ENCODE measurements at regions not wholly inside any gene's neighbourhood (a gene's known extent, or its start where the extent isn't known, plus 50 kb on each side); places are given as distances from the start of the nearest gene placed in this dataset.

DNA sequence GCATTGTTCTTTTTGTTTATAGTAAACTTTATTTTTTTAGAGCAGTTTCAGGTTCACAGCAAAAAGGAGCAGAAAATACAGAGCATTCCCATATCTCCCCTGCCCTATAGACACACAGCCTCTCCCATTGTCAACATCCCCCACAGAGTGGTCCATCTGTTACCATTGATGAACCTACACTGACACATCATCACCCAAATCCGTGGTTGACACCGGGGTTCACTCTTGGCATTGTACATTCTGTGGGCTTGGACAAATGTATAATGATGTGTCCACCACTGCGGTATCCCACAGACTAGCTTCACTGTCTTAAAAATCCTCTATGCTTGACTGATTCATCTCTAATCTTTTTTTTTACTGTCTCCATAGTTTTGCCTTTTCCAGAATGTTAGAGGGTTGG lies 120.7 kb upstream of the SPATA31C2 start:
- TF ChIP-seq CREB1 (CRISPR knock-in tag; IDR thresholded peaks at IDR 0.05; ENCODE audit: low read depth) (no peak), STAT1 (IDR thresholded peaks at IDR 0.05; ENCODE audit: unreplicated experiment) (no peak), NANOG (IDR thresholded peaks at IDR 0.05; ENCODE audit: borderline replicate concordance) (no peak), JUNB (IDR thresholded peaks at IDR 0.05; ENCODE audit: unreplicated experiment) (no peak), ZNF114 (CRISPR knock-in tag; IDR thresholded peaks at IDR 0.05) (no peak), EZH2 (IDR thresholded peaks at IDR 0.05; ENCODE audit: low read depth, unreplicated experiment) (no peak), ZNF331 (CRISPR knock-in tag; IDR thresholded peaks at IDR 0.05; ENCODE audit: low read depth) (no peak), EZH2phosphoT487 (IDR thresholded peaks at IDR 0.05; ENCODE audit: unreplicated experiment) (no peak), POLR2AphosphoS5 (IDR thresholded peaks at IDR 0.05; ENCODE audit: low read depth) (no peak)
- TF ChIP-seq, protein P1, sequence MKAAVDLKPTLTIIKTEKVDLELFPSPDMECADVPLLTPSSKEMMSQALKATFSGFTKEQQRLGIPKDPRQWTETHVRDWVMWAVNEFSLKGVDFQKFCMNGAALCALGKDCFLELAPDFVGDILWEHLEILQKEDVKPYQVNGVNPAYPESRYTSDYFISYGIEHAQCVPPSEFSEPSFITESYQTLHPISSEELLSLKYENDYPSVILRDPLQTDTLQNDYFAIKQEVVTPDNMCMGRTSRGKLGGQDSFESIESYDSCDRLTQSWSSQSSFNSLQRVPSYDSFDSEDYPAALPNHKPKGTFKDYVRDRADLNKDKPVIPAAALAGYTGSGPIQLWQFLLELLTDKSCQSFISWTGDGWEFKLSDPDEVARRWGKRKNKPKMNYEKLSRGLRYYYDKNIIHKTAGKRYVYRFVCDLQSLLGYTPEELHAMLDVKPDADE (IDR thresholded peaks at IDR 0.05): no peak
- TF ChIP-seq, protein P2, sequence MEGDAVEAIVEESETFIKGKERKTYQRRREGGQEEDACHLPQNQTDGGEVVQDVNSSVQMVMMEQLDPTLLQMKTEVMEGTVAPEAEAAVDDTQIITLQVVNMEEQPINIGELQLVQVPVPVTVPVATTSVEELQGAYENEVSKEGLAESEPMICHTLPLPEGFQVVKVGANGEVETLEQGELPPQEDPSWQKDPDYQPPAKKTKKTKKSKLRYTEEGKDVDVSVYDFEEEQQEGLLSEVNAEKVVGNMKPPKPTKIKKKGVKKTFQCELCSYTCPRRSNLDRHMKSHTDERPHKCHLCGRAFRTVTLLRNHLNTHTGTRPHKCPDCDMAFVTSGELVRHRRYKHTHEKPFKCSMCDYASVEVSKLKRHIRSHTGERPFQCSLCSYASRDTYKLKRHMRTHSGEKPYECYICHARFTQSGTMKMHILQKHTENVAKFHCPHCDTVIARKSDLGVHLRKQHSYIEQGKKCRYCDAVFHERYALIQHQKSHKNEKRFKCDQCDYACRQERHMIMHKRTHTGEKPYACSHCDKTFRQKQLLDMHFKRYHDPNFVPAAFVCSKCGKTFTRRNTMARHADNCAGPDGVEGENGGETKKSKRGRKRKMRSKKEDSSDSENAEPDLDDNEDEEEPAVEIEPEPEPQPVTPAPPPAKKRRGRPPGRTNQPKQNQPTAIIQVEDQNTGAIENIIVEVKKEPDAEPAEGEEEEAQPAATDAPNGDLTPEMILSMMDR (conservative IDR thresholded peaks at IDR 0.05; ENCODE audit: low read depth in 2 of 2): no peak
- TF ChIP-seq, protein P3, sequence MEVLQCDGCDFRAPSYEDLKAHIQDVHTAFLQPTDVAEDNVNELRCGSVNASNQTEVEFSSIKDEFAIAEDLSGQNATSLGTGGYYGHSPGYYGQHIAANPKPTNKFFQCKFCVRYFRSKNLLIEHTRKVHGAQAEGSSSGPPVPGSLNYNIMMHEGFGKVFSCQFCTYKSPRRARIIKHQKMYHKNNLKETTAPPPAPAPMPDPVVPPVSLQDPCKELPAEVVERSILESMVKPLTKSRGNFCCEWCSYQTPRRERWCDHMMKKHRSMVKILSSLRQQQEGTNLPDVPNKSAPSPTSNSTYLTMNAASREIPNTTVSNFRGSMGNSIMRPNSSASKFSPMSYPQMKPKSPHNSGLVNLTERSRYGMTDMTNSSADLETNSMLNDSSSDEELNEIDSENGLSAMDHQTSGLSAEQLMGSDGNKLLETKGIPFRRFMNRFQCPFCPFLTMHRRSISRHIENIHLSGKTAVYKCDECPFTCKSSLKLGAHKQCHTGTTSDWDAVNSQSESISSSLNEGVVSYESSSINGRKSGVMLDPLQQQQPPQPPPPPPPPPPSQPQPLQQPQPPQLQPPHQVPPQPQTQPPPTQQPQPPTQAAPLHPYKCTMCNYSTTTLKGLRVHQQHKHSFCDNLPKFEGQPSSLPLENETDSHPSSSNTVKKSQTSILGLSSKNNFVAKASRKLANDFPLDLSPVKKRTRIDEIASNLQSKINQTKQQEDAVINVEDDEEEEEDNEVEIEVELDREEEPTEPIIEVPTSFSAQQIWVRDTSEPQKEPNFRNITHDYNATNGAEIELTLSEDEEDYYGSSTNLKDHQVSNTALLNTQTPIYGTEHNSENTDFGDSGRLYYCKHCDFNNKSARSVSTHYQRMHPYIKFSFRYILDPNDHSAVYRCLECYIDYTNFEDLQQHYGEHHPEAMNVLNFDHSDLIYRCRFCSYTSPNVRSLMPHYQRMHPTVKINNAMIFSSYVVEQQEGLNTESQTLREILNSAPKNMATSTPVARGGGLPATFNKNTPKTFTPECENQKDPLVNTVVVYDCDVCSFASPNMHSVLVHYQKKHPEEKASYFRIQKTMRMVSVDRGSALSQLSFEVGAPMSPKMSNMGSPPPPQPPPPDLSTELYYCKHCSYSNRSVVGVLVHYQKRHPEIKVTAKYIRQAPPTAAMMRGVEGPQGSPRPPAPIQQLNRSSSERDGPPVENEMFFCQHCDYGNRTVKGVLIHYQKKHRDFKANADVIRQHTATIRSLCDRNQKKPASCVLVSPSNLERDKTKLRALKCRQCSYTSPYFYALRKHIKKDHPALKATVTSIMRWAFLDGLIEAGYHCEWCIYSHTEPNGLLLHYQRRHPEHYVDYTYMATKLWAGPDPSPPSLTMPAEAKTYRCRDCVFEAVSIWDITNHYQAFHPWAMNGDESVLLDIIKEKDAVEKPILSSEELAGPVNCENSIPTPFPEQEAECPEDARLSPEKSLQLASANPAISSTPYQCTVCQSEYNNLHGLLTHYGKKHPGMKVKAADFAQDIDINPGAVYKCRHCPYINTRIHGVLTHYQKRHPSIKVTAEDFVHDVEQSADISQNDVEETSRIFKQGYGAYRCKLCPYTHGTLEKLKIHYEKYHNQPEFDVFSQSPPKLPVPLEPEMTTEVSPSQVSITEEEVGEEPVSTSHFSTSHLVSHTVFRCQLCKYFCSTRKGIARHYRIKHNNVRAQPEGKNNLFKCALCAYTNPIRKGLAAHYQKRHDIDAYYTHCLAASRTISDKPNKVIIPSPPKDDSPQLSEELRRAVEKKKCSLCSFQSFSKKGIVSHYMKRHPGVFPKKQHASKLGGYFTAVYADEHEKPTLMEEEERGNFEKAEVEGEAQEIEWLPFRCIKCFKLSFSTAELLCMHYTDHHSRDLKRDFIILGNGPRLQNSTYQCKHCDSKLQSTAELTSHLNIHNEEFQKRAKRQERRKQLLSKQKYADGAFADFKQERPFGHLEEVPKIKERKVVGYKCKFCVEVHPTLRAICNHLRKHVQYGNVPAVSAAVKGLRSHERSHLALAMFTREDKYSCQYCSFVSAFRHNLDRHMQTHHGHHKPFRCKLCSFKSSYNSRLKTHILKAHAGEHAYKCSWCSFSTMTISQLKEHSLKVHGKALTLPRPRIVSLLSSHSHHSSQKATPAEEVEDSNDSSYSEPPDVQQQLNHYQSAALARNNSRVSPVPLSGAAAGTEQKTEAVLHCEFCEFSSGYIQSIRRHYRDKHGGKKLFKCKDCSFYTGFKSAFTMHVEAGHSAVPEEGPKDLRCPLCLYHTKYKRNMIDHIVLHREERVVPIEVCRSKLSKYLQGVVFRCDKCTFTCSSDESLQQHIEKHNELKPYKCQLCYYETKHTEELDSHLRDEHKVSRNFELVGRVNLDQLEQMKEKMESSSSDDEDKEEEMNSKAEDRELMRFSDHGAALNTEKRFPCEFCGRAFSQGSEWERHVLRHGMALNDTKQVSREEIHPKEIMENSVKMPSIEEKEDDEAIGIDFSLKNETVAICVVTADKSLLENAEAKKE (CRISPR knock-in tag; IDR thresholded peaks at IDR 0.05): no peak
- TF ChIP-seq, protein P4, sequence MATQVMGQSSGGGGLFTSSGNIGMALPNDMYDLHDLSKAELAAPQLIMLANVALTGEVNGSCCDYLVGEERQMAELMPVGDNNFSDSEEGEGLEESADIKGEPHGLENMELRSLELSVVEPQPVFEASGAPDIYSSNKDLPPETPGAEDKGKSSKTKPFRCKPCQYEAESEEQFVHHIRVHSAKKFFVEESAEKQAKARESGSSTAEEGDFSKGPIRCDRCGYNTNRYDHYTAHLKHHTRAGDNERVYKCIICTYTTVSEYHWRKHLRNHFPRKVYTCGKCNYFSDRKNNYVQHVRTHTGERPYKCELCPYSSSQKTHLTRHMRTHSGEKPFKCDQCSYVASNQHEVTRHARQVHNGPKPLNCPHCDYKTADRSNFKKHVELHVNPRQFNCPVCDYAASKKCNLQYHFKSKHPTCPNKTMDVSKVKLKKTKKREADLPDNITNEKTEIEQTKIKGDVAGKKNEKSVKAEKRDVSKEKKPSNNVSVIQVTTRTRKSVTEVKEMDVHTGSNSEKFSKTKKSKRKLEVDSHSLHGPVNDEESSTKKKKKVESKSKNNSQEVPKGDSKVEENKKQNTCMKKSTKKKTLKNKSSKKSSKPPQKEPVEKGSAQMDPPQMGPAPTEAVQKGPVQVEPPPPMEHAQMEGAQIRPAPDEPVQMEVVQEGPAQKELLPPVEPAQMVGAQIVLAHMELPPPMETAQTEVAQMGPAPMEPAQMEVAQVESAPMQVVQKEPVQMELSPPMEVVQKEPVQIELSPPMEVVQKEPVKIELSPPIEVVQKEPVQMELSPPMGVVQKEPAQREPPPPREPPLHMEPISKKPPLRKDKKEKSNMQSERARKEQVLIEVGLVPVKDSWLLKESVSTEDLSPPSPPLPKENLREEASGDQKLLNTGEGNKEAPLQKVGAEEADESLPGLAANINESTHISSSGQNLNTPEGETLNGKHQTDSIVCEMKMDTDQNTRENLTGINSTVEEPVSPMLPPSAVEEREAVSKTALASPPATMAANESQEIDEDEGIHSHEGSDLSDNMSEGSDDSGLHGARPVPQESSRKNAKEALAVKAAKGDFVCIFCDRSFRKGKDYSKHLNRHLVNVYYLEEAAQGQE (IDR thresholded peaks at IDR 0.05; ENCODE audit: unreplicated experiment): no peak
- Histone ChIP-seq H3K9me2 (ENCODE audit: insufficient read depth) (peaks cover 9% of the 10 kb centered on the region; the same call in 1 of the 2 replicates), H3K4me2 (no peak overlapping the region), H3K27ac (ENCODE audit: low read depth) (no peak overlapping the region), H3K4me3 (no peak overlapping the region), H3K4me1 (ENCODE audit: insufficient read depth) (no peaks in the 10 kb centered on the region), H3F3A (replicated peaks; ENCODE audit: low read depth) (no peaks in the 10 kb centered on the region), H3K79me2 (replicated peaks; ENCODE audit: insufficient read depth) (no peaks in the 10 kb centered on the region), H3K27me3 (ENCODE audit: insufficient read depth) (no peaks in the 10 kb centered on the region), H3K36me3 (ENCODE audit: insufficient read depth) (no peaks in the 10 kb centered on the region), H4K20me1 (replicated peaks; ENCODE audit: insufficient read depth) (no peaks in the 10 kb centered on the region), H2AFZ (0 out of 2 replicates have a peak overlapping the region, but pooled peaks have one; percentile 32)
- no peak overlapping the region for H3K27ac Mint-ChIP-seq
- H3K4me1 Mint-ChIP-seq: peaks cover 4% of the 10 kb centered on the region; the same call in 2 of the 3 replicates
- ATAC-seq: no peak
- no peaks in the 10 kb centered on the region for H3K36me3 Mint-ChIP-seq (ENCODE audit: low read depth)
- H3K4me3 Mint-ChIP-seq: no peak overlapping the region
- H3K27me3 Mint-ChIP-seq (ENCODE audit: insufficient read depth, low read depth, poor library complexity): peaks cover 2% of the 10 kb centered on the region
- peaks cover 5% of the 10 kb centered on the region; the same call in 1 of the 3 replicates for H3K9me3 Mint-ChIP-seq
- no peak for DNase-seq (ENCODE audit: low spot score)

All from GM23338 (cell line).